ENCODE measurements at regions not wholly inside any gene's neighbourhood (a gene's known extent, or its start where the extent isn't known, plus 50 kb on each side); places are given as distances from the start of the nearest gene placed in this dataset.

- ChIA-PET CTCF (no interaction called here), POLR2A (ENCODE audit: low non-redundant PET) (no interaction called here)
- TF ChIP-seq CTCF (conservative IDR thresholded peaks at IDR 0.05; ENCODE audit: low read depth): no peak
- no peak overlapping the region for H3K27ac ChIP-seq
- no peak for DNase-seq (ENCODE audit: low spot score)
These were observed 1211.5 kb upstream of the CDH9 start for GRCh38 chr5:28249771-28250415.

- TF ChIP-seq CTCF (conservative IDR thresholded peaks at IDR 0.05; ENCODE audit: low read depth): no peak
These were observed 1196.1 kb upstream of the CDH9 start for GRCh38 chr5:28234356-28234968.

GRCh38 chr5:28226407-28226806 is 1188.0 kb upstream of the CDH9 start:
- ChIA-PET CTCF (no interaction called here), POLR2A (ENCODE audit: low non-redundant PET) (no interaction called here)
- DNase-seq (ENCODE audit: low spot score): no peak
- TF ChIP-seq CTCF (conservative IDR thresholded peaks at IDR 0.05; ENCODE audit: low read depth): no peak
- no peak overlapping the region for H3K27ac ChIP-seq

More at GRCh38 chr5:28234356-28234968, 1196.1 kb upstream of the CDH9 start:
- DNase-seq (ENCODE audit: low spot score): no peak
- no peak overlapping the region for H3K27ac ChIP-seq
- ChIA-PET POLR2A (ENCODE audit: low non-redundant PET) (no interaction called here), CTCF (no interaction called here)

GRCh38 chr5:28219539-28219938 is 1181.2 kb upstream of the CDH9 start:
- DNase-seq (ENCODE audit: low spot score): no peak
- ChIA-PET POLR2A (ENCODE audit: low non-redundant PET) (no interaction called here), CTCF (no interaction called here)
- no peak overlapping the region for H3K27ac ChIP-seq
- no peak for TF ChIP-seq CTCF (conservative IDR thresholded peaks at IDR 0.05; ENCODE audit: low read depth)

- no peak overlapping the region for H3K27ac ChIP-seq
- POLR2A ChIA-PET (ENCODE audit: low non-redundant PET): no interaction called here
- TF ChIP-seq CTCF (conservative IDR thresholded peaks at IDR 0.05; ENCODE audit: low read depth): no peak
- DNase-seq (ENCODE audit: low spot score): no peak
- CTCF ChIA-PET: interaction anchor here (0.6 kb wide), 1 partner anchor 524 kb away, joined by 6 read pairs; no protein-coding TSS in a partner anchor
These were observed 1179.3 kb upstream of the CDH9 start for GRCh38 chr5:28217695-28218094.

GRCh38 chr5:28216939-28217360 is 1178.6 kb upstream of the CDH9 start:
- CTCF ChIA-PET: interaction anchor here (0.6 kb wide), 1 partner anchor 523 kb away, joined by 6 read pairs; no protein-coding TSS in a partner anchor
- H3K27ac ChIP-seq: no peak overlapping the region
- no peak for TF ChIP-seq CTCF (conservative IDR thresholded peaks at IDR 0.05; ENCODE audit: low read depth)
- DNase-seq (ENCODE audit: low spot score): no peak
- POLR2A ChIA-PET (ENCODE audit: low non-redundant PET): no interaction called here
